ENCODE measurements at regions not wholly inside any gene's neighbourhood (a gene's known extent, or its start where the extent isn't known, plus 50 kb on each side); places are given as distances from the start of the nearest gene placed in this dataset.

DNA sequence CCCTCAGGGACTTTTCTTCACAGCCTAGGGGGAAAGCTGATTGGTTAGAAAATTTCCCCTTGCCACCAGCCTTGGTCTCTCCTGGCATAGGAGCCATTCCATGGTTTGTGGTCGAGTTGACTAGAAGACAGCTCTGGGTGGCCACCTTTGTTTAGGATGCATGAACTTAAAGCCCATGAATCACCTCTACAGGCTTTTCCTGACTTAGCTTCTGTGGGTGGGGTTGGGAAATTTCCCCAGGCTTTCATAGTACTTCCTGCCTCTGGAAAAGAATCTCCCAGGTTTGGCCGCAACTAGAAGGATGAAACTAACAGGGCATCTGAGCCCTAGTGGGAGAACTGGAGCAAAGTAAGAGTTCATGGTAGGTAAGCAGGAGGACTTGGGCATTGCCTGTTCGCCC, 72.6 kb downstream of the SNRPE start:
- Histone ChIP-seq H3K36me3 (ENCODE audit: control insufficient read depth, insufficient read depth, low read length) (no peaks in the 10 kb centered on the region), H3K9ac (no peak overlapping the region), H3K27ac (no peak overlapping the region), H3K4me2 (ENCODE audit: low read length) (no peak overlapping the region), H3K79me2 (no peaks in the 10 kb centered on the region), H3K9me3 (ENCODE audit: control insufficient read depth, low read length) (no peaks in the 10 kb centered on the region), H3K4me3 (ENCODE audit: low read depth, low read length) (no peak overlapping the region), H3K27me3 (ENCODE audit: control insufficient read depth, insufficient read depth, low read length) (no peaks in the 10 kb centered on the region), H2AFZ (no peak overlapping the region), H3K4me1 (no peaks in the 10 kb centered on the region)
- TF ChIP-seq, protein P1, sequence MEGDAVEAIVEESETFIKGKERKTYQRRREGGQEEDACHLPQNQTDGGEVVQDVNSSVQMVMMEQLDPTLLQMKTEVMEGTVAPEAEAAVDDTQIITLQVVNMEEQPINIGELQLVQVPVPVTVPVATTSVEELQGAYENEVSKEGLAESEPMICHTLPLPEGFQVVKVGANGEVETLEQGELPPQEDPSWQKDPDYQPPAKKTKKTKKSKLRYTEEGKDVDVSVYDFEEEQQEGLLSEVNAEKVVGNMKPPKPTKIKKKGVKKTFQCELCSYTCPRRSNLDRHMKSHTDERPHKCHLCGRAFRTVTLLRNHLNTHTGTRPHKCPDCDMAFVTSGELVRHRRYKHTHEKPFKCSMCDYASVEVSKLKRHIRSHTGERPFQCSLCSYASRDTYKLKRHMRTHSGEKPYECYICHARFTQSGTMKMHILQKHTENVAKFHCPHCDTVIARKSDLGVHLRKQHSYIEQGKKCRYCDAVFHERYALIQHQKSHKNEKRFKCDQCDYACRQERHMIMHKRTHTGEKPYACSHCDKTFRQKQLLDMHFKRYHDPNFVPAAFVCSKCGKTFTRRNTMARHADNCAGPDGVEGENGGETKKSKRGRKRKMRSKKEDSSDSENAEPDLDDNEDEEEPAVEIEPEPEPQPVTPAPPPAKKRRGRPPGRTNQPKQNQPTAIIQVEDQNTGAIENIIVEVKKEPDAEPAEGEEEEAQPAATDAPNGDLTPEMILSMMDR (IDR thresholded peaks at IDR 0.05) = no peak

DNA sequence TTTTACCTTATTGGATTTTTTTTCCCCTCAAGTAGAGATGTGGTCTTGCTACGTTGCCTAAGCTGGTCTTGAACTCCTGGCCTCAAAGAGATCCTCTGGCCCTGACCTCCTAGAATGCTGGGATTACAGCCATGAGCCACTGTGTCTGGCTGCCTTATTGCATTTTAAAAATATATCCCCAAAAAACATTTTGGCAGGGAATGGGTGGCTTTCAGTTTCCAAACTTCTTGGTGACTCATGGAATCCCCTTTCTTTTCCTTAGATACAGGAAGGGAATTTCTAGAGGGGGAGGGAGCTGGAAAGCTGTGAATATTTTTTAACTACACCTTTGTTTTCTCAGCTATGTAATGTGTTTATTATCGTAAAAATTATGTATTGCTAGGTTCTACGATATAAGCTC, 73.3 kb downstream of the SNRPE start:
- Histone ChIP-seq H3K36me3 (ENCODE audit: control insufficient read depth, insufficient read depth, low read length) (no peaks in the 10 kb centered on the region), H3K9ac (no peak overlapping the region), H3K9me3 (ENCODE audit: control insufficient read depth, low read length) (no peaks in the 10 kb centered on the region), H3K4me3 (ENCODE audit: low read depth, low read length) (no peak overlapping the region), H3K79me2 (no peaks in the 10 kb centered on the region), H3K4me1 (no peaks in the 10 kb centered on the region), H3K4me2 (ENCODE audit: low read length) (no peak overlapping the region), H2AFZ (no peak overlapping the region), H3K27ac (no peak overlapping the region), H3K27me3 (ENCODE audit: control insufficient read depth, insufficient read depth, low read length) (no peaks in the 10 kb centered on the region)
- TF ChIP-seq, protein P1 (IDR thresholded peaks at IDR 0.05) = no peak

DNA sequence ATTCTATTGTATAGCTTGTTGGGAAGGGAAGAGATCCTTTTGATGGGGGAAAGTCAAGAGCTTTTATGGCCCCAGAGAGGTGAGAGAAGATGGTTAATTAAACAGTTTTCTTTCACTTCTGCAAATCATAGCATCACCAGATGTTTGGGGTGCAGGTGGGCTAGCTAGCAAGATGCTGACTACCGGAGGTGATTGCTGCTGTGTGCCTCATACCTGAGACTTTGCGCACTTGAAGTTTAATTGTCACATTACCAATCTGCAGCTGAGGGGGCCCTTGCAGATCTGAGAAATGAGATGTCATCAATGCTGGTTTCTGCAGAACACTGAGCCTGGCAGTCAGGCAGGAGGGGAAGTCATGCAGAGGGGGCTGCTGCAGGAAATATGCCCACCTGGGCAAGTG, 73.9 kb downstream of the SNRPE start:
- H3K9me3 ChIP-seq (ENCODE audit: control insufficient read depth, low read length) = no peaks in the 10 kb centered on the region
- no peak overlapping the region for H2AFZ ChIP-seq
- no peaks in the 10 kb centered on the region for H3K4me1 ChIP-seq
- H3K4me2 ChIP-seq (ENCODE audit: low read length) = no peak overlapping the region
- no peak overlapping the region for H3K9ac ChIP-seq
- no peak overlapping the region for H3K4me3 ChIP-seq (ENCODE audit: low read depth, low read length)
- TF ChIP-seq, protein P1 (IDR thresholded peaks at IDR 0.05) = no peak
- H3K27me3 ChIP-seq (ENCODE audit: control insufficient read depth, insufficient read depth, low read length) = no peaks in the 10 kb centered on the region
- no peak overlapping the region for H3K27ac ChIP-seq
- no peaks in the 10 kb centered on the region for H3K79me2 ChIP-seq
- H3K36me3 ChIP-seq (ENCODE audit: control insufficient read depth, insufficient read depth, low read length) = no peaks in the 10 kb centered on the region

DNA sequence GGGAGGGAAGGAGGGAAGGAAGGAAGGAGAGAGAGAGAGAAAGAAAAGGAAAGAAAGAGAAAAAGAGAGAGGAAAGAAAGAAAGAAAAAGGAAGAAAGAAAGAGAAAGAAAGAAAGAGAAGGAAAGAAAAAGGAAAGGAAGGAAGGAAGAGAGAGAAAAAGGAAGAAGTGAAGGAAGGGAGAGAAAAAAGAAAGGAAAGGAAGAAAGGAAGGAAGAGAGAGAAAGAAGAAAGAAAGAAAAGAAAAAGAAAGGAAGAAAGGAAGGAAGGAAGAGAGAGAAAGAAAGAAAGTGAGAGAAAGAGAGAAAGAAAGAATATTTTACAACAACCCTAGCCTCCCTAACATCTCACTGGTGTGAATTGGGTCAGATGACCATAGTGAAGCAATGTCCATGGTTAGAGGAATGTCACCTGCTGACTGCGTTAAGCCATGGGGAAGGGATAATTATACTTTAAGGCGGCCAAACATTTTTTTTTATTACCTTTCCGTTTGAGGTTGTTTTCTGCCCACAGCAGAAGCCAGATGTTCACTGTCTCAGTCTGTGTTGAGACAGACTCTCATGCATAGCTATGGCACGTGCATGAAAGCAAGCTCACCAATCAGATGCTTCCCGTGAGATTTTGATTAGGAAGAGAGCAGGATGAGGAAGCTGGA, 76.4 kb downstream of the SNRPE start:
- Histone ChIP-seq H3K27me3 (ENCODE audit: control insufficient read depth, insufficient read depth, low read length) (no peaks in the 10 kb centered on the region), H3K36me3 (ENCODE audit: control insufficient read depth, insufficient read depth, low read length) (no peaks in the 10 kb centered on the region), H2AFZ (no peak overlapping the region), H3K4me1 (no peaks in the 10 kb centered on the region), H3K9me3 (ENCODE audit: control insufficient read depth, low read length) (no peaks in the 10 kb centered on the region), H3K27ac (no peak overlapping the region), H3K79me2 (no peaks in the 10 kb centered on the region), H3K9ac (no peak overlapping the region), H3K4me3 (ENCODE audit: low read depth, low read length) (no peak overlapping the region), H3K4me2 (ENCODE audit: low read length) (no peak overlapping the region)
- TF ChIP-seq, protein P1 (IDR thresholded peaks at IDR 0.05) = no peak
